Calu3 (cell line): ENCODE measurements at regions not wholly inside any gene's neighbourhood (a gene's known extent, or its start where the extent isn't known, plus 50 kb on each side); places are given as distances from the start of the nearest gene placed in this dataset.

ENCODE experiments used
- BruUV-seq: library from RNA; stranded (reverse); fragments of 400-500 nt; replicated peaks from 2 replicates; lab custom pipeline; 2021; lab: Mats Ljungman, UMichigan
- CTCF ChIA-PET: fragments of 300-600 bp; sonication (Branson Sonifier 250); formaldehyde crosslinking; loops from one replicate; lab custom pipeline; 2022; ENCODE audit warnings: antibody characterized with exemption; lab: Charles Lee
- DNase-seq: peaks from one replicate; pipeline ENCODE4 v3.0.0; 2022
- H3K27ac Mint-ChIP-seq: one replicate; pipeline ENCODE4 v1.8.0; 2022; ENCODE audit warnings: mixed read lengths; ENCODE audit not compliant: unreplicated experiment
- H3K27me3 Mint-ChIP-seq: one replicate; pipeline ENCODE4 v1.8.0; 2022; ENCODE audit warnings: mixed read lengths; ENCODE audit not compliant: unreplicated experiment
- H3K36me3 Mint-ChIP-seq: one replicate; pipeline ENCODE4 v1.8.0; 2022; ENCODE audit warnings: mild to moderate bottlenecking, moderate library complexity, mixed read lengths; ENCODE audit not compliant: insufficient read depth, unreplicated experiment
- H3K4me1 Mint-ChIP-seq: one replicate; pipeline ENCODE4 v1.8.0; 2022; ENCODE audit warnings: mild to moderate bottlenecking, low read depth, mixed read lengths; ENCODE audit not compliant: unreplicated experiment
- H3K4me3 Mint-ChIP-seq: one replicate; pipeline ENCODE4 v1.8.0; 2022; ENCODE audit warnings: mild to moderate bottlenecking, low read depth, moderate library complexity, mixed read lengths; ENCODE audit not compliant: unreplicated experiment
- H3K9me3 Mint-ChIP-seq: one replicate; pipeline ENCODE4 v1.8.0; 2022; ENCODE audit warnings: low read depth, mixed read lengths; ENCODE audit not compliant: unreplicated experiment
- CTCF ChIP-seq: fragments of 200-600 bp; IDR thresholded peaks from one replicate; pipeline ENCODE4 v1.8.0; 2022; ENCODE audit warnings: antibody characterized with exemption; ENCODE audit not compliant: unreplicated experiment
- intact Hi-C: fragments of 100-400 bp; cut with micrococcal nuclease; formaldehyde crosslinking; loops from one replicate; pipeline ENCODE4 v1.10.0; 2022; ENCODE audit not compliant: unreplicated experiment

- CTCF ChIA-PET, result interaction anchor here (0.6 kb wide), 2 partner anchors 36 to 638 kb away, joined by 3 read pairs; no protein-coding TSS in a partner anchor
- no peak for DNase-seq
- H3K36me3 Mint-ChIP-seq, result no peaks in the 10 kb centered on the region
- TF ChIP-seq CTCF, result no peak
- H3K9me3 Mint-ChIP-seq, result no peaks in the 10 kb centered on the region
- no peaks in the 10 kb centered on the region for H3K4me1 Mint-ChIP-seq
- BruUV-seq, result no TSS peak
- H3K27me3 Mint-ChIP-seq, result peaks cover 1% of the 10 kb centered on the region
- H3K4me3 Mint-ChIP-seq, result no peak overlapping the region
- intact Hi-C loops, result no loop called here
- no peak overlapping the region for H3K27ac Mint-ChIP-seq
Measured at GRCh38 chr5:38048400-38048799, 208.6 kb upstream of the GDNF start.

GRCh38 chr5:38046103-38046502 lies 206.3 kb upstream of the GDNF start:
- intact Hi-C loops, result no loop called here
- no TSS peak for BruUV-seq

GRCh38 chr5:38045446-38045845 lies 205.6 kb upstream of the GDNF start:
- H3K36me3 Mint-ChIP-seq, result no peaks in the 10 kb centered on the region
- no peak overlapping the region for H3K27ac Mint-ChIP-seq
- no peak for TF ChIP-seq CTCF
- no TSS peak for BruUV-seq
- no peaks in the 10 kb centered on the region for H3K4me1 Mint-ChIP-seq
- no peak for DNase-seq
- CTCF ChIA-PET, result no interaction called here
- no peaks in the 10 kb centered on the region for H3K9me3 Mint-ChIP-seq
- H3K4me3 Mint-ChIP-seq, result no peak overlapping the region
- H3K27me3 Mint-ChIP-seq, result peaks cover 9% of the 10 kb centered on the region
- intact Hi-C loops, result no loop called here

More at GRCh38 chr5:38046103-38046502, 206.3 kb upstream of the GDNF start:
- H3K27ac Mint-ChIP-seq, result no peak overlapping the region
- peaks cover 9% of the 10 kb centered on the region for H3K27me3 Mint-ChIP-seq
- TF ChIP-seq CTCF, result no peak
- H3K4me3 Mint-ChIP-seq, result no peak overlapping the region
- no peaks in the 10 kb centered on the region for H3K36me3 Mint-ChIP-seq
- CTCF ChIA-PET, result no interaction called here
- H3K9me3 Mint-ChIP-seq, result no peaks in the 10 kb centered on the region
- no peaks in the 10 kb centered on the region for H3K4me1 Mint-ChIP-seq
- no peak for DNase-seq

GRCh38 chr5:38039826-38040225 lies 200.0 kb upstream of the GDNF start:
- DNase-seq, result no peak
- no peaks in the 10 kb centered on the region for H3K9me3 Mint-ChIP-seq
- intact Hi-C loops, result no loop called here
- TF ChIP-seq CTCF, result no peak
- H3K27me3 Mint-ChIP-seq, result peaks cover 19% of the 10 kb centered on the region
- H3K36me3 Mint-ChIP-seq, result no peaks in the 10 kb centered on the region
- no peak overlapping the region for H3K4me3 Mint-ChIP-seq
- CTCF ChIA-PET, result no interaction called here
- no TSS peak for BruUV-seq
- no peaks in the 10 kb centered on the region for H3K4me1 Mint-ChIP-seq
- no peak overlapping the region for H3K27ac Mint-ChIP-seq
